Rectal smooth muscle tissue (tissue), 1 donor: ENCODE measurements at regions not wholly inside any gene's neighbourhood (a gene's known extent, or its start where the extent isn't known, plus 50 kb on each side); places are given as distances from the start of the nearest gene placed in this dataset.

ENCODE experiments used
- H3K27ac ChIP-seq: one replicate; pipeline ENCODE4 v1.7.0; 2013; ENCODE audit warnings: low read depth, low read length, inconsistent platforms
- H3K27me3 ChIP-seq: one replicate; pipeline ENCODE4 v1.7.0; 2013; ENCODE audit warnings: low read length; ENCODE audit not compliant: control insufficient read depth, insufficient read depth
- H3K36me3 ChIP-seq: one replicate; pipeline ENCODE4 v1.7.0; 2013; ENCODE audit warnings: low read length; ENCODE audit not compliant: control insufficient read depth, insufficient read depth
- H3K4me1 ChIP-seq: one replicate; pipeline ENCODE4 v1.7.0; 2013; ENCODE audit warnings: low read length; ENCODE audit not compliant: control insufficient read depth, insufficient read depth
- H3K4me3 ChIP-seq: one replicate; pipeline ENCODE4 v1.7.0; 2013; ENCODE audit warnings: low read length
- H3K9ac ChIP-seq: one replicate; pipeline ENCODE4 v1.7.0; 2013; ENCODE audit warnings: low read length

DNA sequence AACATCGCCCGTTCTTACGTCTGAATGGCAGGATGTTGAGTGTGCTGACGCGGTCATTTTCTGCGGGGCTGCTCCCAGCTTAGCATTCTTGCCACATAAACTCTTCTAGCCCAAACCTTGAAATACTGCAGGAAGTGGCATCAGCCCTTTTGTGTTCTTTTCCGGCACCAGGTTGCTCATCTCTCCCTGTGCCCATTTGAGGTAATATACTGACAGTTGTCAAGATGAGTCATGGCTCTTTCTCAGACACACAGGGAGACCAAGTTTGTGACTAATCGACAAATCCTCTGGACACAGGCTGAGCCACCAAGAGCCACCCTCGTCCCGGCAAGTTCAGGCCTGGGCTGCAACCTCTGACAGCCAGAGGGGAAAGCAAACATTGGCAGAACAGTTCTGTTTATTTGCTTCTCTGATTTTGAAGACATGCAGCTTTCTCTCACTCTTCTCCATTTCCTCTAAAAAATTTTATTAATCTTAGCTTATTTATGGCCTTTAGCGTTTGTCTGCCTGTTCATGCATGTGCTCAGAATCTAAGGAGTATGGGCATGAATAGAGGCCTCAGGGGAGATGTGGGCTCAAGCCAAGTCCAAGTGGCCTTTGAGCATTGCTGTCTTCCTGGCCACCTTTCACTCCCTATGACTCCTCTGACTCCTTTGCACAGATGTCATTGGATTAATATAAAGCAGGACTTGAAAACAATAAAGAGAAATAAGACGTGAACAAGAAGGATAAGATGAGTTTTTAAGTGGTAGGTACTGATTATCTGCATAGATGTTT is 328.2 kb upstream of the JAG1 start:
- no peak overlapping the region for H3K27ac ChIP-seq

DNA sequence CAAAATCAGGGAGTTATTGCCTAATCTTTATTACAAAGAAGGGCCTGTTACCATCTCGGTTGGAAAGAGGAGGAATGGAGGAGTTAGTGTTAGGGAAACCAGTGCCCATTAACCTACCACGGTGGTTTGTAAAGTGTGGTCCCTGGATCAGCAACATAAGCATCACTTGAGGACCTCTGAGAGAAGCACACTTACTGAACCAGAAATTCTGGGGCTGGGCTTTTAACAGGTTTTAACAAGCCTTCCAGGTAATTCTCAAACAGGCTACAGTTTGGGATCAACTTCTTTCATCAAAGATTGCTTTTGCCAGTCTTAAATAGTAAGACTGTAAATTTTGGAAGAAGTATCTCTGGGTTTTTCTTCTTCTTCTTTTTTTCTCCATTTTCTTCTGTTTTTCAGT is 329.5 kb upstream of the JAG1 start:
- Histone ChIP-seq H3K4me3 (no peak overlapping the region), H3K4me1 (no peaks in the 10 kb centered on the region), H3K27ac (no peak overlapping the region), H3K27me3 (no peaks in the 10 kb centered on the region), H3K36me3 (no peaks in the 10 kb centered on the region), H3K9ac (no peak overlapping the region)

More for the DNA sequence above, 328.2 kb upstream of the JAG1 start:
- H3K4me1 ChIP-seq: no peaks in the 10 kb centered on the region
- H3K36me3 ChIP-seq: no peaks in the 10 kb centered on the region
- H3K9ac ChIP-seq: no peak overlapping the region
- no peak overlapping the region for H3K4me3 ChIP-seq
- H3K27me3 ChIP-seq: no peaks in the 10 kb centered on the region

DNA sequence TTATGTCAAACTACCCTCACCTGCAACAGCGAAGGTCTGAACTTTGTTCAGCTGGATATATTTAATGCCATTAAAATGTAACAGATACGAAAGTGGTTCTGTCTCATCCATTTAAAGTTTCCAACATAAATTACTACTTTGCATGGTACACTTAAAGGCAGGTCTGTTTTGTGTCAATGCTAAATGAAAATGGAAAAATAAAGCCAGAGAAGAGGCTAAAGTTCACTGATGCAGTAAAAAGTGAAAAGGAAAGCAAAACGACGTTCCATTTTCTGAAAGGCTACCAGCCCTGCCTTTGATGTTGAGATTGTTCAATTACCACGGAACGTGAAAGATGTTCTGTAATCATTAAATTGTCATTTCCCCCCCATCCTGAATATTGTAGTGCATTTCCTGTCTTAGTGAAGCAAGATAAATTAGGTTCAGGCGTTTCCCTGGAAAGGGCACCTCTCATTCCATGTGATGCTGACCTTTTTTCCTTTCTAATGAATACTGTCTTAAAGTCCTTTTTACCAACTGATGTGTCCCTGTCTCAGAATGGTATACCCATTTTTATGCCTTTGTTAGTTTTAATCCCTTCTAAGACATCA is 334.7 kb upstream of the JAG1 start:
- no peak overlapping the region for H3K27ac ChIP-seq
- peaks cover 3% of the 10 kb centered on the region for H3K4me1 ChIP-seq
- H3K9ac ChIP-seq: no peak overlapping the region
- H3K4me3 ChIP-seq: no peak overlapping the region
- H3K36me3 ChIP-seq: no peaks in the 10 kb centered on the region
- no peaks in the 10 kb centered on the region for H3K27me3 ChIP-seq

DNA sequence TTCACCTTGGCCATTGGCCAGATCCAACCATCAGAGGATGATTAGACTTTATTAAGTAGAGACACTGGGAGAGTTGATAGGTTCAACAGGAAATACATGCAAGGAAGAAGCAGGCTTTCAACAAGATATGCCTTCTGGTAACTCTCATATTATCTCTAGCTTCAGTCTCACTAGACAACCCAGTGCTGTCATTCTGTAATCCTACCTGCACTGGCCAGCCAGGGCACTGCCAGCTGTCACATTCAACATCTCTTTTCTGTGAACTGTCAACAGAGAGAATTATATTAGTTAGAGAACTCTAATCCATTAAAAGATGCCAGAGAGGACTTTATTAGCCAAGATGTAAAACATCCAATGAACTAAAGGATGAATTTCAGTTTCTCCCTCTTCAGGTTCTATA is 337.9 kb upstream of the JAG1 start:
- H3K27me3 ChIP-seq: no peaks in the 10 kb centered on the region
- H3K4me1 ChIP-seq: peaks cover 3% of the 10 kb centered on the region

DNA sequence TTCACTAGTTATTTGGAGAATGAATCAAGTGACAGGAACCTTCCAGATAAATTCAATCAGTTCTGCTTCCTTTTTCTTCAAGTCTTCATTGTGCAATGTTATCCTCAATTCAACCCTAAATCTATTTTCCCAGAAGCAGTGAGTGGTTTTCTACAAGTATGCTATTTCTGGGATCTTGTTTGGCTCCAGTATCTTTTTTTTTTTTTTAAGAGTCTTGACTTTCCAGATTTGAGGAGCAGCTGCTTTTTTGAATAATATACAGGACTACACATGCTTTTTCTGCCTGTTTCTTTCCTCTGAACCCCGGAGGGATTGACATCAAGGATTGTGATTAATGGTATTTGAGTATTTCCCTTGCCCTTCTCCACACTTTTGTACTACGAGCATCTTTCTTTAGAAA is 339.2 kb upstream of the JAG1 start:
- H3K4me3 ChIP-seq: no peak overlapping the region
- no peaks in the 10 kb centered on the region for H3K36me3 ChIP-seq
- H3K27ac ChIP-seq: no peak overlapping the region
- H3K9ac ChIP-seq: no peak overlapping the region
- no peaks in the 10 kb centered on the region for H3K27me3 ChIP-seq
- peaks cover 3% of the 10 kb centered on the region for H3K4me1 ChIP-seq

More for the DNA sequence above, 337.9 kb upstream of the JAG1 start:
- no peak overlapping the region for H3K4me3 ChIP-seq
- H3K9ac ChIP-seq: no peak overlapping the region
- no peaks in the 10 kb centered on the region for H3K36me3 ChIP-seq
- H3K27ac ChIP-seq: no peak overlapping the region

DNA sequence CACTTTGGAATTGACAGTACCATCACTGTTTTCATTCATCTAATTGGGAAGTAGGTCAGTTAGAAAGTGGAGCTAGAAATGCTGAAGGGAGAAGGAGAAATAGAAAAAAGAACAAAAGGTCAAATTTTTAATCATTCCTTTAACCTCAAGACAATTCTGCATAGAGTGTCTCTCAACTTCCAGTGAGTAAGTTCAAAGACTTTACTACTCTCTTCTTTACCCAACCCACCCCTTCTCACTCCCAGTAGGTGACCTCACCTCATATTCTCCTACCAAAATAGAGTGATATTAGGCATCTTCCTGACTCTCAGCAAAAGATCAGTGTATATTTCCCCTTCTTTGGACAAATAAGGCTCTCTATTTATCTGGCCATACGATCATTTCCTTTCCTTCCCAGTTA is 340.0 kb upstream of the JAG1 start:
- Histone ChIP-seq H3K36me3 (no peaks in the 10 kb centered on the region), H3K27me3 (no peaks in the 10 kb centered on the region), H3K4me1 (peaks cover 3% of the 10 kb centered on the region), H3K27ac (no peak overlapping the region), H3K4me3 (no peak overlapping the region), H3K9ac (no peak overlapping the region)

GRCh38 chr20:11015440-11015839 is 341.6 kb upstream of the JAG1 start:
- H3K27ac ChIP-seq: no peak overlapping the region
- no peak overlapping the region for H3K4me3 ChIP-seq
- H3K27me3 ChIP-seq: no peaks in the 10 kb centered on the region
- no peaks in the 10 kb centered on the region for H3K36me3 ChIP-seq
- peaks cover 3% of the 10 kb centered on the region for H3K4me1 ChIP-seq
- no peak overlapping the region for H3K9ac ChIP-seq

- no peak overlapping the region for H3K9ac ChIP-seq
- H3K4me1 ChIP-seq: peaks cover 3% of the 10 kb centered on the region
- H3K4me3 ChIP-seq: no peak overlapping the region
- H3K27me3 ChIP-seq: no peaks in the 10 kb centered on the region
- no peaks in the 10 kb centered on the region for H3K36me3 ChIP-seq
- no peak overlapping the region for H3K27ac ChIP-seq
These were observed 343.6 kb upstream of the JAG1 start for GRCh38 chr20:11017446-11017845.

DNA sequence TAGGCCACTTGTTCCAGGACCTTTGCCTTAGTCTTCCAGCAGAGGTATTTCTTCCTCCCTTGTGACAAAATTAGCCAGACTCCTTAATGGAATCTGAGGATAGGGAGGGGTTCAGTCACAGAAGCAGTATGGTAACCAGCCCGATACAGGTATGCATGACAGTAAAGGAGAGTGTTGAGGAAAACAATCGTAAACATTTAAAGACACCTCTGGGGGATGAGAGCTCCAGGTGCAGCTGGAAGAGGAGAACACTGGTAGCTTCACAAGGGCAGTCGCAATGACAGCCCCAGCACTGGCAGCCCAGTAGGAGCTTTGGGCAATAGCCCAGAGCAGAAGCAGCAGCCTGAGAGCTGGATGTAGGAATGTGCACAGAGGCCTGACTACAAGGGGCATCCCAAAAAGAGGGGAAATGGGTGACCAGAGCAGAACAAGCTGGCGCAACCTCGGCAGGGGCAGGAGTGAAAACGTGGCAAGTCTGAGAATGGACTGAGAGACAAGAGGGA is 344.9 kb upstream of the JAG1 start:
- H3K4me3 ChIP-seq: no peak overlapping the region
- no peak overlapping the region for H3K27ac ChIP-seq
- no peaks in the 10 kb centered on the region for H3K36me3 ChIP-seq
- no peak overlapping the region for H3K9ac ChIP-seq
- no peaks in the 10 kb centered on the region for H3K4me1 ChIP-seq
- H3K27me3 ChIP-seq: no peaks in the 10 kb centered on the region

DNA sequence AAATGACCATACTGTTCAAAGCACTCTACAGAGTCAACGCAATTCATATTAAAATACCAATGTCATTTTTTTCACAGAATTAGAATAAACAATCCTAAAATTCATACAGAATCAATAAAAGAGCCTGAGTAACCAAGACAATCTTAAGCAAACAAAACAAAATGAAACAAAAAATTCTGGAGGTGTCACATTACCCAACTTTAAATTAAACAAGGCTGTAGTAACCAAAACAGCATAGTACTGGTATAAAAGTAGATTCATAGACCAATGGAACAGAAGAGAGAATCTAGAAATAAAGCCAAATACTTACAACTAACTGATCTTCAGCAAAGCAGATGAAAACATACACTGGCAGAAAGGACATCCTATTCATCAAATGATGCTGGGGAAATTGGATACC is 346.9 kb upstream of the JAG1 start:
- Histone ChIP-seq H3K4me3 (no peak overlapping the region), H3K9ac (no peak overlapping the region), H3K27ac (no peak overlapping the region), H3K36me3 (no peaks in the 10 kb centered on the region), H3K4me1 (no peaks in the 10 kb centered on the region), H3K27me3 (no peaks in the 10 kb centered on the region)

GRCh38 chr20:11027224-11027623 is 353.4 kb upstream of the JAG1 start:
- H3K4me3 ChIP-seq: no peak overlapping the region
- no peaks in the 10 kb centered on the region for H3K4me1 ChIP-seq

DNA sequence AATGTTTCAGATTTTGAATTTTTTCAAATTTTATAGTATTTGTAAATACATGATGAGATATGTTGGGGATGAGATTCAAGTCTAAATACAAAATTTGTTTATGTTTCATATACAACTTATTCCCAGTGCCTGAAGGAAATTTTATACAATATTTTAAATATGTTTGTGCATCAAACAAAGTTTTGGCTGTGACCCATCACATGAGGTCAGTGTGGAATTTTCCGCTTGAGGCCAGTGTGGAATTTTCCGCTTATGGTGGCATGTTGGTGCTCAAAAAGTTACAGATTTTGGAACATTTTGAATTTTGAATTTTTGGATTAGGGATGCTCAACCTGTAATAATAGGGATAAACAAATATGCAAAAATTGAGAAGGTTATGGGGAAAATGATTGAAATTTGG is 356.6 kb upstream of the JAG1 start:
- H3K9ac ChIP-seq: no peak overlapping the region

More at GRCh38 chr20:11027224-11027623, 353.4 kb upstream of the JAG1 start:
- H3K36me3 ChIP-seq: no peaks in the 10 kb centered on the region
- no peak overlapping the region for H3K27ac ChIP-seq
- H3K9ac ChIP-seq: no peak overlapping the region
- no peaks in the 10 kb centered on the region for H3K27me3 ChIP-seq

DNA sequence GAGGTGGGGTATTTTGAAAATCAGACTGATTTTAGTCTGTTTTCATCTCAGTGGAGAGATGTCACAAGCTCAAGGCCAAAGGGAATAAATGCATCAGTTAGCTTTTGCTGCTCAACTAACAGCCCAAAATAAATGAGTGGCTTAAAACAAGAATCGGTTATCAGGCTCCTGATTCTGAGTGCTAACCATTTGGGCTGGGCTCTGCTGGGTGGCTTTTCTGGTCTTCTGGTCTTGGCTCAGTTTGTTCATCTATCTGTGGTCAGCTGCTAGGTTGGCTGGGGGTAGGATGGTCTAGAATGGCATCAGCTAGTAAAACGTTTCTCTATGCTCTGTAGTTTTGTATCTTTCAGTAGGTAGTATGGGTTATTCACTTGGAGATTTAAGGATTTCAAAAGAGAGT is 357.5 kb upstream of the JAG1 start:
- no peaks in the 10 kb centered on the region for H3K4me1 ChIP-seq
- no peaks in the 10 kb centered on the region for H3K27me3 ChIP-seq
- H3K4me3 ChIP-seq: no peak overlapping the region
- no peak overlapping the region for H3K27ac ChIP-seq
- H3K9ac ChIP-seq: no peak overlapping the region
- no peaks in the 10 kb centered on the region for H3K36me3 ChIP-seq

More for the DNA sequence above, 356.6 kb upstream of the JAG1 start:
- Histone ChIP-seq H3K27me3 (no peaks in the 10 kb centered on the region), H3K4me3 (no peak overlapping the region), H3K36me3 (no peaks in the 10 kb centered on the region), H3K27ac (no peak overlapping the region), H3K4me1 (no peaks in the 10 kb centered on the region)
